ENCODE measurements at regions not wholly inside any gene's neighbourhood (a gene's known extent, or its start where the extent isn't known, plus 50 kb on each side); places are given as distances from the start of the nearest gene placed in this dataset.
"Not testable (repeated sequence)": the region's sequence is repeated elsewhere in the genome, so short reads cannot be mapped to it uniquely, and the experiment has no call there.

- no peak overlapping the region for H3K9ac ChIP-seq (ENCODE audit: low read length in 2 of 2)
- no peak overlapping the region for H3K4me3 ChIP-seq (ENCODE audit: low read length in 2 of 2)
- no peak overlapping the region for H3K27ac ChIP-seq (ENCODE audit: low read length)
- no peaks in the 10 kb centered on the region for H3K4me1 ChIP-seq (ENCODE audit: control insufficient read depth, insufficient read depth, low read length)
- H3K36me3 ChIP-seq (ENCODE audit: control insufficient read depth in 2 of 2, insufficient read depth in 2 of 2, low read length in 2 of 2), result no peaks in the 10 kb centered on the region
- no peaks in the 10 kb centered on the region for H3K9me3 ChIP-seq (ENCODE audit: control insufficient read depth in 2 of 2, low read length in 2 of 2)
- H3K27me3 ChIP-seq (ENCODE audit: control insufficient read depth in 1 of 2, insufficient read depth in 2 of 2, low read length in 2 of 2), result no peaks in the 10 kb centered on the region
Observed at GRCh38 chr4:187632260-187632995, 363.1 kb upstream of the ZFP42 start.

- no peak overlapping the region for H3K9ac ChIP-seq (ENCODE audit: low read length in 2 of 2)
- no peaks in the 10 kb centered on the region for H3K9me3 ChIP-seq (ENCODE audit: control insufficient read depth in 2 of 2, low read length in 2 of 2)
- no peaks in the 10 kb centered on the region for H3K27me3 ChIP-seq (ENCODE audit: control insufficient read depth in 1 of 2, insufficient read depth in 2 of 2, low read length in 2 of 2)
- H3K36me3 ChIP-seq (ENCODE audit: control insufficient read depth in 2 of 2, insufficient read depth in 2 of 2, low read length in 2 of 2), result no peaks in the 10 kb centered on the region
- H3K4me1 ChIP-seq (ENCODE audit: control insufficient read depth, insufficient read depth, low read length), result no peaks in the 10 kb centered on the region
- no peak overlapping the region for H3K4me3 ChIP-seq (ENCODE audit: low read length in 2 of 2)
- H3K27ac ChIP-seq (ENCODE audit: low read length), result no peak overlapping the region
Observed at GRCh38 chr4:187633245-187633644, 362.3 kb upstream of the ZFP42 start.

- peaks cover 0 to 4% of the 10 kb centered on the region in 2 donors for H3K9me3 ChIP-seq (ENCODE audit: control insufficient read depth in 2 of 2, low read length in 2 of 2)
Observed at GRCh38 chr4:187656959-187657358, 338.6 kb upstream of the ZFP42 start.

DNA sequence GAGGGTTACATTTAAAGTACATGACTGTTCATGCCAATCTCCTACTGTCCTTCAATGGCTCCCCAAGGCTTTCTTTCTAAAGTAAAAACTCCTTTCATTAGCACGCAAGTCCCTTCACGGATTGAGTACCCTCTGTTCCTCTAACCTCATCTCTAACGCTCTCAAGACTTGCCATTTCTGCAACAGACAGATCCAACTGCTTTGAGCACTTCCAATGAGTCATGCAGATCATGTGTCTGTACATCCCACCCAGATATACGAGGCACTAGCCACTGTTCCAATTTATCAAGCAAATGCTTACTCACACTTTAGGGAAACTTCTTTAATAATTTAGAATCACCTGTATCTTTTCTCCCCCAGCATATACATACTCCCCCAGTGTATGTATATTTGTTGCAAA is 332.5 kb upstream of the ZFP42 start:
- Histone ChIP-seq H3K4me3 (ENCODE audit: low read length in 2 of 2) (no peak overlapping the region), H3K27me3 (ENCODE audit: control insufficient read depth in 1 of 2, insufficient read depth in 2 of 2, low read length in 2 of 2) (no peaks in the 10 kb centered on the region), H3K36me3 (ENCODE audit: control insufficient read depth in 2 of 2, insufficient read depth in 2 of 2, low read length in 2 of 2) (no peaks in the 10 kb centered on the region), H3K4me1 (ENCODE audit: control insufficient read depth, insufficient read depth, low read length) (no peaks in the 10 kb centered on the region), H3K9me3 (ENCODE audit: control insufficient read depth in 2 of 2, low read length in 2 of 2) (peaks cover 0 to 4% of the 10 kb centered on the region in 2 donors), H3K9ac (ENCODE audit: low read length in 2 of 2) (no peak overlapping the region), H3K27ac (ENCODE audit: low read length) (no peak overlapping the region)

More at GRCh38 chr4:187656959-187657358, 338.6 kb upstream of the ZFP42 start:
- Histone ChIP-seq H3K4me1 (ENCODE audit: control insufficient read depth, insufficient read depth, low read length) (no peaks in the 10 kb centered on the region), H3K27ac (ENCODE audit: low read length) (no peak overlapping the region), H3K27me3 (ENCODE audit: control insufficient read depth in 1 of 2, insufficient read depth in 2 of 2, low read length in 2 of 2) (no peaks in the 10 kb centered on the region), H3K9ac (ENCODE audit: low read length in 2 of 2) (no peak overlapping the region), H3K4me3 (ENCODE audit: low read length in 2 of 2) (no peak overlapping the region), H3K36me3 (ENCODE audit: control insufficient read depth in 2 of 2, insufficient read depth in 2 of 2, low read length in 2 of 2) (no peaks in the 10 kb centered on the region)

DNA sequence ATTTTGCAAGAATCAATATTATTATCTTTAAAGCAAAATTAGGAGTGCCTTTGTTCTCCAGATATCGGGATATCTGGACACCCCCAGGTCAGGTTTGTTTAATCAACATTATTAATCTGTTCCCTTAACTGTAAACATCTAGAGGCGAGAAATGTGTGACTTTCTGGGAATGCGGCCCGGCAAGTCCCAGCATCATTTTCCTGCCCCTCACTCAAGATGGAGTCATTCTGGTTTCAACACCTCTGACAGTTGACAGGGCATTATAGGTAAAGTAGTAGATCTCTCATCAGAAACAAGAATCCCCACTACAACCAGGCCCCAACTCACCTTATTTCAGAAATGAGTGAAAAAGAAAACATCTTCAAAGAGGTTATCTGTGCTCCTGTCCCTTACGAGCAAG is 331.6 kb upstream of the ZFP42 start:
- Histone ChIP-seq H3K4me1 (ENCODE audit: control insufficient read depth, insufficient read depth, low read length) (no peaks in the 10 kb centered on the region), H3K27me3 (ENCODE audit: control insufficient read depth in 1 of 2, insufficient read depth in 2 of 2, low read length in 2 of 2) (no peaks in the 10 kb centered on the region), H3K9ac (ENCODE audit: low read length in 2 of 2) (no peak overlapping the region), H3K9me3 (ENCODE audit: control insufficient read depth in 2 of 2, low read length in 2 of 2) (peaks cover 0 to 4% of the 10 kb centered on the region in 2 donors), H3K36me3 (ENCODE audit: control insufficient read depth in 2 of 2, insufficient read depth in 2 of 2, low read length in 2 of 2) (no peaks in the 10 kb centered on the region), H3K4me3 (ENCODE audit: low read length in 2 of 2) (no peak overlapping the region), H3K27ac (ENCODE audit: low read length) (no peak overlapping the region)

GRCh38 chr4:187665086-187665485 is 330.5 kb upstream of the ZFP42 start:
- no peak overlapping the region for H3K4me3 ChIP-seq (ENCODE audit: low read length in 2 of 2)
- H3K36me3 ChIP-seq (ENCODE audit: control insufficient read depth in 2 of 2, insufficient read depth in 2 of 2, low read length in 2 of 2), result no peaks in the 10 kb centered on the region
- H3K9ac ChIP-seq (ENCODE audit: low read length in 2 of 2), result no peak overlapping the region
- H3K4me1 ChIP-seq (ENCODE audit: control insufficient read depth, insufficient read depth, low read length), result no peaks in the 10 kb centered on the region
- H3K27ac ChIP-seq (ENCODE audit: low read length), result no peak overlapping the region
- H3K27me3 ChIP-seq (ENCODE audit: control insufficient read depth in 1 of 2, insufficient read depth in 2 of 2, low read length in 2 of 2), result no peaks in the 10 kb centered on the region
- H3K9me3 ChIP-seq (ENCODE audit: control insufficient read depth in 2 of 2, low read length in 2 of 2), result peaks cover 0 to 4% of the 10 kb centered on the region in 2 donors

DNA sequence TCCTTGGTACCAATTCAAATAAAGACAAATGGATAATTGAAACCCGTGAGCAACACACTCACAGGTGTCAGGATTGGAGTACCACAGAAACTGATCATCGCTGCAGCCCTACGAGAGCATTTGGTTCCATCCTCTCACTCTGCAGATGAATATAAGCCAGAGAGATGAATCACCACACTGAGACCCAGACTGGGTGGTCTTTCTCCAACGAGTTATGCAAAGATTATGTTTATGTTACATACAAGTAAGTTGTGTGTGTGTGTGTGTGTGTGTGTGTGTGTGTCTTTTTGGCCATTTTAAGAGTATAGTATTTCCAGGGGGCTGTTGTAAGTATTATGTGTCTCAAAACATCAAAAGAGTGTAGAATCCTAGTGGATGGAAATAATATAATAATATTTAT is 329.5 kb upstream of the ZFP42 start:
- Histone ChIP-seq H3K36me3 (ENCODE audit: control insufficient read depth in 2 of 2, insufficient read depth in 2 of 2, low read length in 2 of 2) (no peaks in the 10 kb centered on the region), H3K4me3 (ENCODE audit: low read length in 2 of 2) (no peak overlapping the region), H3K27me3 (ENCODE audit: control insufficient read depth in 1 of 2, insufficient read depth in 2 of 2, low read length in 2 of 2) (no peaks in the 10 kb centered on the region), H3K9ac (ENCODE audit: low read length in 2 of 2) (no peak overlapping the region), H3K4me1 (ENCODE audit: control insufficient read depth, insufficient read depth, low read length) (no peaks in the 10 kb centered on the region), H3K27ac (ENCODE audit: low read length) (no peak overlapping the region), H3K9me3 (ENCODE audit: control insufficient read depth in 2 of 2, low read length in 2 of 2) (peaks cover 0 to 2% of the 10 kb centered on the region in 2 donors)

DNA sequence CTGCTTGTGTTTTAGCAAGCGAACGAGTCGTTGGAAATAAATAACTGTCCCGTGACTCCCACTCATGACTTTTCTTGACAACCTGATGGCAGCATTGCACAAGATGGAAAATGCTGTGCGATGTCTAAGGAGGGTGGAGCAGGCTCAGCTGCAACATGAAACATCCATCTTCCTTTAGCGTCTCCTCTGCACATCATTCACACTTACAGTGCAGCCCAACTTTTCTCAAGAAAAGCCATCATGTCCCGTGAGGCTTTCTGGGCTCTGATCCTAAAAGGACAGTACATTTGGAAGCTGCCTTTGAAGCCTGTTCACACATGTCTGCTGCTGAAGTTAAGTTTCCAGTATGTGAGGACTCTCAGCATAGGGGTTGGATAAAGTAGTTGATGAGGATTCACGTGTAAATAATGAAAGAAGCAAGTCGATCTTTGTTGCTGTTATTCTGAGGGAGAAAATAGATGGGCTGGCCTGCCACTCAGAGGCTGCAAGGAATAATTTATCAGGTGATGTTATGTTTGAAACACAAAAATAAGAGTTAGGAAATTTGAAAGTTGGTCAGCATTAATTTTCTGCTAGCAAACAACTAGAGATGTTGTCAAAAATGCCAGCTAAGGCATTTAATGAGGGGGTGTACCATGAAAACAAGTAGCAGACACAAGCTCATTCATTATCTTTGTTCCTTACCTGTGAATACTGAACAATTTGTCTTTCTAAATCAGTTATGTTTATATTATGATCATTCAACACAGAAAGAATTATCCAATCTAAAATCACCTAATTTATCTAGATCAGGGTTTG is 328.7 kb upstream of the ZFP42 start:
- Histone ChIP-seq H3K27me3 (ENCODE audit: control insufficient read depth in 1 of 2, insufficient read depth in 2 of 2, low read length in 2 of 2) (no peaks in the 10 kb centered on the region), H3K9me3 (ENCODE audit: control insufficient read depth in 2 of 2, low read length in 2 of 2) (no peaks in the 10 kb centered on the region), H3K9ac (ENCODE audit: low read length in 2 of 2) (no peak overlapping the region), H3K27ac (ENCODE audit: low read length) (no peak overlapping the region), H3K36me3 (ENCODE audit: control insufficient read depth in 2 of 2, insufficient read depth in 2 of 2, low read length in 2 of 2) (no peaks in the 10 kb centered on the region), H3K4me1 (ENCODE audit: control insufficient read depth, insufficient read depth, low read length) (no peaks in the 10 kb centered on the region), H3K4me3 (ENCODE audit: low read length in 2 of 2) (no peak overlapping the region)

GRCh38 chr4:187668526-187669082 is 327.0 kb upstream of the ZFP42 start:
- Histone ChIP-seq H3K9ac (ENCODE audit: low read length in 2 of 2) (no peak overlapping the region), H3K36me3 (ENCODE audit: control insufficient read depth in 2 of 2, insufficient read depth in 2 of 2, low read length in 2 of 2) (no peaks in the 10 kb centered on the region), H3K9me3 (ENCODE audit: control insufficient read depth in 2 of 2, low read length in 2 of 2) (no peaks in the 10 kb centered on the region), H3K27me3 (ENCODE audit: control insufficient read depth in 1 of 2, insufficient read depth in 2 of 2, low read length in 2 of 2) (no peaks in the 10 kb centered on the region), H3K4me1 (ENCODE audit: control insufficient read depth, insufficient read depth, low read length) (no peaks in the 10 kb centered on the region), H3K27ac (ENCODE audit: low read length) (no peak overlapping the region), H3K4me3 (ENCODE audit: low read length in 2 of 2) (no peak overlapping the region)

- H3K27ac ChIP-seq (ENCODE audit: low read length); H3K4me1 ChIP-seq (ENCODE audit: control insufficient read depth, insufficient read depth, low read length); H3K9ac ChIP-seq (ENCODE audit: low read length in 2 of 2); H3K4me3 ChIP-seq (ENCODE audit: low read length in 2 of 2); H3K36me3 ChIP-seq (ENCODE audit: control insufficient read depth in 2 of 2, insufficient read depth in 2 of 2, low read length in 2 of 2); H3K27me3 ChIP-seq (ENCODE audit: control insufficient read depth in 1 of 2, insufficient read depth in 2 of 2, low read length in 2 of 2); H3K9me3 ChIP-seq (ENCODE audit: control insufficient read depth in 2 of 2, low read length in 2 of 2): not testable (repeated sequence)
Observed at GRCh38 chr4:187671521-187671920, 324.1 kb upstream of the ZFP42 start.

DNA sequence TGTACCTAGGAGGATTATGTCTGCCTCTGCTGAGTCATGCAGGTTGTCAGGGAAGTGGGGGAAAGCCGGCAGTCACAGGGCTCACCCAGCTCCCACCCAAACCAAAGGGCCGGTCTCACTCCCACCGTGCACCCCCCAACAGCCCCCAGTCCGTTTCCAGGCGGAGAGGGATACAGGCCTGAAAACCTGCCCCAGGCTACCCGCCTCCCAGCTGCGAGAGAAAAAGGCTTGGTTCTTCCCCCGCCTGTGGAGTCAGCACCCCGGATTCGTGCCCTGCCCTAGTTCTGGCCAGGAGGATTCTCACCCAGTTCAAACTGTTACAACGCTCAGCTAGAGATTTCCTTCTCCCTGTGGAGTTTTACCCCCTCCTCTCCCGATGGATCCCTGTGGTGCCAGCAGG is 323.6 kb upstream of the ZFP42 start:
- H3K36me3 ChIP-seq (ENCODE audit: control insufficient read depth in 2 of 2, insufficient read depth in 2 of 2, low read length in 2 of 2); H3K4me3 ChIP-seq (ENCODE audit: low read length in 2 of 2); H3K27me3 ChIP-seq (ENCODE audit: control insufficient read depth in 1 of 2, insufficient read depth in 2 of 2, low read length in 2 of 2); H3K4me1 ChIP-seq (ENCODE audit: control insufficient read depth, insufficient read depth, low read length); H3K9ac ChIP-seq (ENCODE audit: low read length in 2 of 2); H3K27ac ChIP-seq (ENCODE audit: low read length); H3K9me3 ChIP-seq (ENCODE audit: control insufficient read depth in 2 of 2, low read length in 2 of 2): not testable (repeated sequence)
